ENCODE measurements at regions not wholly inside any gene's neighbourhood (a gene's known extent, or its start where the extent isn't known, plus 50 kb on each side); places are given as distances from the start of the nearest gene placed in this dataset.

- H3K36me3 ChIP-seq (ENCODE audit: low read depth) = no peaks in the 10 kb centered on the region
- H3K4me1 ChIP-seq (ENCODE audit: low read depth) = no peaks in the 10 kb centered on the region
- H3K9me3 ChIP-seq = no peaks in the 10 kb centered on the region
- no peak overlapping the region for H3K4me3 ChIP-seq
- no peak for ATAC-seq
- intact Hi-C loops (cut with DNase I, micrococcal nuclease) = no loop called here
- DNase-seq = no peak
- TF ChIP-seq CTCF (IDR thresholded peaks at IDR 0.05) = no peak
These were observed 586.1 kb downstream of the RNF144B start for GRCh38 chr6:18973251-18973650.

GRCh38 chr6:18976091-18976490 lies 588.9 kb downstream of the RNF144B start:
- Histone ChIP-seq H3K4me1 (ENCODE audit: low read depth) (no peaks in the 10 kb centered on the region), H3K4me3 (no peak overlapping the region), H3K9me3 (no peaks in the 10 kb centered on the region), H3K36me3 (ENCODE audit: low read depth) (no peaks in the 10 kb centered on the region)
- intact Hi-C loops (cut with DNase I, micrococcal nuclease) = no loop called here
- no peak for TF ChIP-seq CTCF (IDR thresholded peaks at IDR 0.05)
- ATAC-seq = no peak
- no peak for DNase-seq

- Histone ChIP-seq H3K36me3 (ENCODE audit: low read depth) (no peaks in the 10 kb centered on the region), H3K4me1 (ENCODE audit: low read depth) (no peaks in the 10 kb centered on the region), H3K4me3 (no peak overlapping the region), H3K9me3 (no peaks in the 10 kb centered on the region)
- TF ChIP-seq CTCF (IDR thresholded peaks at IDR 0.05) = no peak
- no peak for ATAC-seq
- intact Hi-C loops (cut with DNase I, micrococcal nuclease) = no loop called here
- no peak for DNase-seq
These were observed 589.8 kb downstream of the RNF144B start for GRCh38 chr6:18976966-18977365.

- intact Hi-C loops (cut with DNase I, micrococcal nuclease) = no loop called here
- no peak for DNase-seq
- no peaks in the 10 kb centered on the region for H3K9me3 ChIP-seq
- no peaks in the 10 kb centered on the region for H3K36me3 ChIP-seq (ENCODE audit: low read depth)
- TF ChIP-seq CTCF (IDR thresholded peaks at IDR 0.05) = no peak
- ATAC-seq = peak; percentile 19
- no peaks in the 10 kb centered on the region for H3K4me1 ChIP-seq (ENCODE audit: low read depth)
- H3K4me3 ChIP-seq = no peak overlapping the region
These were observed 591.4 kb downstream of the RNF144B start for GRCh38 chr6:18978337-18979128.

GRCh38 chr6:18985061-18985460 lies 597.9 kb downstream of the RNF144B start:
- no peaks in the 10 kb centered on the region for H3K36me3 ChIP-seq (ENCODE audit: low read depth)
- no peak for DNase-seq
- intact Hi-C loops (cut with DNase I, micrococcal nuclease) = no loop called here
- no peak for TF ChIP-seq CTCF (IDR thresholded peaks at IDR 0.05)
- H3K4me1 ChIP-seq (ENCODE audit: low read depth) = no peaks in the 10 kb centered on the region
- no peaks in the 10 kb centered on the region for H3K9me3 ChIP-seq
- no peak overlapping the region for H3K4me3 ChIP-seq
- no peak for ATAC-seq
